SK-N-SH (cell line): ENCODE measurements at regions not wholly inside any gene's neighbourhood (a gene's known extent, or its start where the extent isn't known, plus 50 kb on each side); places are given as distances from the start of the nearest gene placed in this dataset.

Source experiments
- CHD2 ChIP-seq: fragments of 150-350 bp; IDR thresholded peaks from 2 replicates; pipeline ENCODE4 v1.6.1; 2018; ENCODE audit warnings: low read length; ENCODE audit not compliant: partially characterized antibody
- CTCF ChIP-seq: fragments of 200-600 bp; sonication (generic); IDR thresholded peaks from 2 replicates; pipeline ENCODE4 v1.6.1; 2017; ENCODE audit warnings: antibody characterized with exemption, mild to moderate bottlenecking, moderate library complexity
- EP300 ChIP-seq, 2 experiments: IDR thresholded peaks; 2 replicates each; pipeline versions ENCODE4 v1.4.0 to v1.6.1; 2012; ENCODE audit warnings: borderline replicate concordance in 1 of 2, low read depth in 1 of 2, low read length in 1 of 2
- EZH2phosphoT487 ChIP-seq: fragments of 200-600 bp; sonication (generic); IDR thresholded peaks from 2 replicates; pipeline ENCODE4 v1.6.1; 2017; ENCODE audit warnings: low read depth, mixed run types, mild to moderate bottlenecking, antibody characterized with exemption, moderate library complexity, borderline replicate concordance
- FOXM1 ChIP-seq: IDR thresholded peaks from 2 replicates; pipeline ENCODE4 v1.4.0; 2012; ENCODE audit warnings: low read depth, mild to moderate bottlenecking
- GABPA ChIP-seq: IDR thresholded peaks from 2 replicates; pipeline ENCODE4 v1.4.0; 2012; ENCODE audit warnings: low read depth, mild to moderate bottlenecking
- GATA2 ChIP-seq: sonication (generic); formaldehyde crosslinking; IDR thresholded peaks from 2 replicates; pipeline ENCODE4 v1.5.0; 2020; ENCODE audit warnings: mild to moderate bottlenecking, missing genetic modification reagents
- NFIC ChIP-seq: IDR thresholded peaks from 2 replicates; pipeline ENCODE4 v1.4.0; 2012; ENCODE audit warnings: borderline replicate concordance
- PBX3 ChIP-seq: IDR thresholded peaks from 2 replicates; pipeline ENCODE4; 2012
- POLR2AphosphoS5 ChIP-seq: IDR thresholded peaks from 2 replicates; pipeline ENCODE4 v1.6.1; 2012; ENCODE audit warnings: low read depth, low read length
- RFX5 ChIP-seq: IDR thresholded peaks from 2 replicates; pipeline ENCODE4 v1.6.1; 2012; ENCODE audit warnings: mild to moderate bottlenecking, improper control_type of control experiment, low read length
- TCF12 ChIP-seq: IDR thresholded peaks from 2 replicates; pipeline ENCODE4 v1.4.0; 2012
- YY1 ChIP-seq: IDR thresholded peaks from 2 replicates; pipeline ENCODE4 v1.4.0; 2012; ENCODE audit warnings: low read depth, mild to moderate bottlenecking

DNA sequence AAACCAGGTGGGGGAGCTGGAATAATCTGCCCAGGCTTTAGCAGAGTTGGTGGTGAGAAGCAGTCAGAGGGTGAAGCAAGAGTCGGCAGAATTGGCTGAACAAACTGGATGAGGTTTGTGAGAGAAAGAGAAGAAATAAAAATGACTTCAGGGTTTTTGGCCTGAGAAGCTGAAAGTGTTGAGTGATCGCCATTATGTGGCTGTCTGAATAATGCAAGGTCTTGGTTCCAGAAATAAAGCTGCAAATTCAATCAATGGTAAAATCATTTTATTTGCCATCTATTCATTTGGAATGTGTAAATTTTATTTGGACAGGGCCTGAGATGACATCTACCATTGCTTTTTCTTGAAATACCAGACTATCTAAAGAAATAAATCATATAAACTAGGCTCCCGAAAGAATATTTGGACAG is 50.4 kb upstream of the DAB2 start:
- TF ChIP-seq CHD2, result no peak
- TF ChIP-seq CTCF, result no peak
- no peak for TF ChIP-seq EP300 (IDR thresholded peaks at IDR 0.05; ENCODE audit: borderline replicate concordance in 1 of 2, low read depth in 1 of 2, low read length in 1 of 2)
- TF ChIP-seq NFIC, result no peak
- no peak for TF ChIP-seq POLR2AphosphoS5
- TF ChIP-seq FOXM1, result no peak
- TF ChIP-seq YY1, result no peak
- no peak for TF ChIP-seq PBX3
- TF ChIP-seq TCF12, result no peak
- TF ChIP-seq GABPA, result no peak
- no peak for TF ChIP-seq GATA2 (CRISPR knock-in tag)
- TF ChIP-seq EZH2phosphoT487, result no peak
- TF ChIP-seq RFX5, result no peak
